ACC112 (cell line): ENCODE measurements at regions not wholly inside any gene's neighbourhood (a gene's known extent, or its start where the extent isn't known, plus 50 kb on each side); places are given as distances from the start of the nearest gene placed in this dataset.

Experiments used
- H2AFZ ChIP-seq: fragments of 200-600 bp; sonication (generic); one replicate; pipeline ENCODE4 v1.6.0; 2017; ENCODE audit warnings: antibody characterized with exemption, low read length; ENCODE audit not compliant: unreplicated experiment
- H3K27ac ChIP-seq: fragments of 200-600 bp; sonication (generic); 2 replicates; pipeline ENCODE4 v1.5.1; 2014; ENCODE audit warnings: low read depth, mild to moderate bottlenecking, antibody characterized with exemption, low read length, moderate library complexity
- H3K27me3 ChIP-seq: fragments of 200-600 bp; sonication (generic); 2 replicates; pipeline ENCODE4 v1.6.1; 2014; ENCODE audit warnings: mild to moderate bottlenecking, antibody characterized with exemption, low read length, moderate library complexity, mixed read lengths; ENCODE audit not compliant: insufficient read depth
- H3K36me3 ChIP-seq: fragments of 200-600 bp; sonication (generic); 2 replicates; pipeline ENCODE4 v1.6.1; 2016; ENCODE audit warnings: mild to moderate bottlenecking, antibody characterized with exemption, low read length, moderate library complexity, mixed read lengths; ENCODE audit not compliant: insufficient read depth
- H3K4me1 ChIP-seq: fragments of 200-600 bp; sonication (generic); one replicate; pipeline ENCODE4 v1.6.1; 2016; ENCODE audit warnings: low read length, mixed read lengths; ENCODE audit not compliant: insufficient read depth, unreplicated experiment, control insufficient read depth
- H3K4me3 ChIP-seq: fragments of 200-600 bp; sonication (generic); 2 replicates; pipeline ENCODE4 v1.5.1; 2014; ENCODE audit warnings: mild to moderate bottlenecking, low read depth, low read length
- H3K79me2 ChIP-seq: fragments of 200-600 bp; sonication (generic); one replicate; pipeline ENCODE4 v1.6.0; 2016; ENCODE audit warnings: low read length; ENCODE audit not compliant: control insufficient read depth, unreplicated experiment, insufficient read depth

DNA sequence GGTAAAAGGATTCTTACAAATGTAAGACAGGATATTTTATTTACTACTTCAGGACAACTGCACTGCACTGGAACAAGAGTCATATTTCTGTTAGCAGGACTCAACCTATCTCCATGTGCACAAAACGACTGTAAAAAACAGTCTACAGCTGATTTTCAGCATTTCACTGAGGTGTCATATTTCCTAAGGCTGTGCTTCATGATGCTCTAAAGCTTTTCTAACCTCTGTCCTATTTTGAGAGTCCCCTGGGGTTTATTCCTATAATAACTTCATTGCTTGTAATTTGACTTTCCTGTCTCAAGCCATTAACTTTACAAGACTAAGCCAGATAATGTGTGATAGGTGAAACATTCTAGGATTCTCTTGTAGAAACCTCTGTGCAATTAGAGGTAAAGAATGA is 472.3 kb downstream of the HINT1 start:
- Histone ChIP-seq H2AFZ (no peak overlapping the region), H3K27ac (no peak overlapping the region), H3K36me3 (no peaks in the 10 kb centered on the region)

DNA sequence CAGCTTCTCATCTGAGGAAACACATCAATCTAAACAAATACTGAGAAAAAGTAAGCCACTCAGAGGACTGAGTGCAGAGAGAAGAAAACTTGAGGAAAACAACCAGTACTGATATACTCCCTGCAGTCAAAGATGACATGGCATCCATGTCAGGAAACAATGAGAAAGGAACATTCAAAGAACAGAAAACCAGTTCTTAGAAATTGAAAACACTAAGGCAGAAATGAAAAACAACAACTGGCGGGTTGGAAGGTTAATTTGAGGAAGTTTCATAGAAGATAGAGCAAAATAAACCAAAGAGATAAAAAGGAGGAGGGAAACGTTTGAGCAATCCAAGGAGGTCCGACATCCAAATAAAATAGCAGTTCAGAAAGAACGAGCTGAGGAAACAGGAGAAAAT is 475.2 kb downstream of the HINT1 start:
- no peak overlapping the region for H2AFZ ChIP-seq
- no peaks in the 10 kb centered on the region for H3K27me3 ChIP-seq
- H3K4me3 ChIP-seq = no peak overlapping the region
- H3K79me2 ChIP-seq = no peaks in the 10 kb centered on the region
- H3K27ac ChIP-seq = no peak overlapping the region
- H3K4me1 ChIP-seq = peaks cover 9% of the 10 kb centered on the region
- no peaks in the 10 kb centered on the region for H3K36me3 ChIP-seq

More for the DNA sequence above, 472.3 kb downstream of the HINT1 start:
- Histone ChIP-seq H3K79me2 (no peaks in the 10 kb centered on the region), H3K27me3 (no peaks in the 10 kb centered on the region), H3K4me3 (no peak overlapping the region), H3K4me1 (peaks cover 9% of the 10 kb centered on the region)

DNA sequence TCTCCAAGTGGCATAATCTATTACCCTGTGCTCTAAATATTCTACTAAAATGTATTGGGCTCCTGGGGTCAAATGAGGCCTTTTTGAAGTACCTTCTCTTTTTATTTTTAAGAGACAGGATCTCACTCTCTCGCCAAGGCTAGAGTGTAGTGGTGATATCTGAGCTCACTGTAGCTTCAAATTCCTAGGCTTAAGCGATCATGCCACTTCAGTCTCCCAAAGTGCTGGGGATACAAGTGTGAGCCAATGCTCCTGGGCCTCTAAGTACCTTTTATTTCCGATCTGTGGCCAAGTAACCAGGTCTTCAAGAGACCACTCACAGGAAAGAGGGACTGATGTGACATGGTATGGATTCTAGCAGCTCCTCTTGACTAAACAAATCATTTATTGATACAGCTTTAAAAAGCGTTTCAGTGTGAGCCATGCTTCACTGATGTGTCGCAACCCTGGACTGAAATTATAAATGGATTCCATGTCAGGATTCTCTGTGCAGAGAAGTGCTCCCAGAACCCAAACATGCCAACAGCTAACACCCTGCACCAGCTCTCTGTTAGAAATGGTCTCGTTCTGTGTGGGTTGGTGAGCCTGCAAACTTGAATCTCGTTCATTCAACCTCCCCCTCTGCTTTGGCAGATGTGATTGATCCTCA is 477.8 kb downstream of the HINT1 start:
- no peak overlapping the region for H3K27ac ChIP-seq

DNA sequence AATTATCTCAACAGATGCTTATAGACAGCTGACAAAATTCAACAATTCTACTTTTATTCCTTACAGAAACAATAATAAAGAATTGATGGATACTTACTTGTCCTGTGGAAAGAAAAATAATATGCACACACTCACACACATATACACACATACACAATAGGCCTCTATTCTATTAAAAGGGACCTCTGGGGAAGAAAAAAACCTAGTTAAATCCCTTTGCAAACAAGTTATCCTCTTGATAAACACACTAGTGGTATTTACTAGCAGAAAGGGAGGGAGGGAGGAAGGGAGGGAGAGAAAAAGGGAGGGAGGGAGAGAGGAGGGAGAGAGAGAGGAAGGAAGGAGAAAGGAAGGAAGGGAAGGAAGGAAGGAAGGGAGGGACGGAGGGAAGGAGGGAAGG is 486.4 kb downstream of the HINT1 start:
- H3K27me3 ChIP-seq = no peaks in the 10 kb centered on the region
- no peaks in the 10 kb centered on the region for H3K4me1 ChIP-seq
- no peak overlapping the region for H3K27ac ChIP-seq
- no peaks in the 10 kb centered on the region for H3K36me3 ChIP-seq
- H3K79me2 ChIP-seq = no peaks in the 10 kb centered on the region
- H3K4me3 ChIP-seq = no peak overlapping the region
- H2AFZ ChIP-seq = no peak overlapping the region

More for the DNA sequence above, 477.8 kb downstream of the HINT1 start:
- Histone ChIP-seq H3K27me3 (no peaks in the 10 kb centered on the region), H3K4me3 (no peak overlapping the region), H3K36me3 (no peaks in the 10 kb centered on the region), H3K79me2 (no peaks in the 10 kb centered on the region), H2AFZ (peak overlapping the region; percentile 3), H3K4me1 (peaks cover 2% of the 10 kb centered on the region)

DNA sequence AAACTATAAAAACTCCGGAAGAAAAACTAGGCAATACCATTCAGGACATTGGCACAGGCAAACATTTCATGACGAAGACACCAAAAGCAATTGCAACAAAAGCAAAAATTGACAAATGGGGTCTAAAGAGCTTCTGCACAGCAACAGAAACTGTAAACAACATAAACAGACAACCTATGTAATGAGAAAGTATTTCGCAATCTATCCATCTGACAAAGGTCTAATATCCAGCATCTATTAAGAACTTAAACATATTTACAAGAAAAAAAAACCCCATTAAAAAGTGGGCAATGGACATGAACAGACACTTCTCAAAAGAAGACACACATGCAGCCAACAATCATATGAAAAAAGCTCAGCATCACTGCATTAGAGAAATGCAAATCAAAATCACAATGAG is 498.6 kb downstream of the HINT1 start:
- Histone ChIP-seq H3K36me3 (no peaks in the 10 kb centered on the region), H3K79me2 (no peaks in the 10 kb centered on the region), H3K27me3 (no peaks in the 10 kb centered on the region), H3K27ac (no peak overlapping the region), H3K4me1 (no peaks in the 10 kb centered on the region), H2AFZ (no peak overlapping the region), H3K4me3 (no peak overlapping the region)

DNA sequence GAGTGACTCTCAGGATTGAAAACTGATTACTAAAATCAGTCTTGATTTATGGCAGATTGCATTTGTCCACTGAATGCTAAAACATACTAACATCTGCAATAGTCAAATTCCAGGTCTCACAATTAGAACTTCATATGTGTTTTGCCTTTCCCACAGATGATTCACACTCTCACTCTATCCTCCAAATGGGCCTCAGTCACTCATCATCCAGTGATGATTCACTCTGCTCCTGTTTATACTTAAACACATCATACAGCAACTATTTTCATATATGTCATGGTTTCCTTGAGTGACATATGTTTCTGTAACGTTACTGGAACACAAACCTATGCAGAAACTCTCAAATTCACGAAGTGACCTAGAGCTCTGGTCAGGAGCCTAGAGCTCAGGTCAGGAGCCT is 512.9 kb downstream of the HINT1 start:
- H3K36me3 ChIP-seq = no peaks in the 10 kb centered on the region
- H3K27ac ChIP-seq = peak overlapping the region; percentile 37
- no peaks in the 10 kb centered on the region for H3K79me2 ChIP-seq

DNA sequence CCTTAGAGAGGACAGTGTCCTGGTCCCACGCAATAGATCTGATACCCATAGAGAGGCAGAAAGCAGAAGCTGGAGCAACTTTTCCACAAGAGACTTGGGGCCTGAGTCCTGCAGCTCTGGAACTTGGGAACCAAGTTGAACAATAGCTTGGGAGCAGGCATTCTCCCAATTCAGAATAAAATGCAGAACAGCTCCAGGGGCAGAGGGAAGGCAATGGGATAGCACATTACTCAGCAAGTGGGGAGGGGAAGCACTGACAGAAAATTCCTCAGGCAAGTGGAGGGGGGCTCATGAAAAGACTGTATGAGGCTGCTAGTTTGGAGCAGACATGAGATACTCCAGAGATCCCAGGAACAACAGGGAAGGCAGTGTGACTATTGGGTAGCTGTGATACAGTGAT is 513.6 kb downstream of the HINT1 start:
- H2AFZ ChIP-seq = no peak overlapping the region

More for the DNA sequence above, 512.9 kb downstream of the HINT1 start:
- Histone ChIP-seq H2AFZ (no peak overlapping the region), H3K27me3 (no peaks in the 10 kb centered on the region; the same call in 1 of the 2 replicates), H3K4me1 (peaks cover 13% of the 10 kb centered on the region), H3K4me3 (no peak overlapping the region)

DNA sequence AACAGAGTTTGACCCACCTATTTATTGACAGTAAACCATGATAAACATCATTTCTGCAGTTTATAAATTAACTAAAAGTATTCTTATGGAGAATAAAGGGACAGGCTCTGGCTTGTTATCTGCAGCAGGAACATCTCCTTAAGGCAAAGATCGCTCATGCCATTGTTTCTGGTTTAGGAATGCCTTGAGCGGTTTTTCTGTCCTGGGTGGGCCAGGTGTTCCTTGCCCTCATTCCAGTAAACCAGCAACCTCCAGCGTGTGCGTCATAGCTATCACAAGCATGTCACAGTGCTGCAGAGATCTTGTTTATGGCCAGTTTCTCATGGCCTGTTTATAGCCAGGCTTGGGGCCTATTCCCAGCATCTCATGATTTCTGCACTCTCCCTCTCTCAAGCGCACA is 521.7 kb downstream of the HINT1 start:
- no peaks in the 10 kb centered on the region for H3K36me3 ChIP-seq
- H3K27me3 ChIP-seq = no peaks in the 10 kb centered on the region
- H2AFZ ChIP-seq = no peak overlapping the region
- H3K27ac ChIP-seq = no peak overlapping the region
- H3K4me1 ChIP-seq = no peaks in the 10 kb centered on the region
- no peaks in the 10 kb centered on the region for H3K79me2 ChIP-seq
- H3K4me3 ChIP-seq = no peak overlapping the region

More for the DNA sequence above, 513.6 kb downstream of the HINT1 start:
- peaks cover 13% of the 10 kb centered on the region for H3K4me1 ChIP-seq
- no peak overlapping the region for H3K4me3 ChIP-seq
- H3K27me3 ChIP-seq = no peaks in the 10 kb centered on the region; the same call in 1 of the 2 replicates
- no peaks in the 10 kb centered on the region for H3K79me2 ChIP-seq
- H3K36me3 ChIP-seq = no peaks in the 10 kb centered on the region
- no peak overlapping the region for H3K27ac ChIP-seq

DNA sequence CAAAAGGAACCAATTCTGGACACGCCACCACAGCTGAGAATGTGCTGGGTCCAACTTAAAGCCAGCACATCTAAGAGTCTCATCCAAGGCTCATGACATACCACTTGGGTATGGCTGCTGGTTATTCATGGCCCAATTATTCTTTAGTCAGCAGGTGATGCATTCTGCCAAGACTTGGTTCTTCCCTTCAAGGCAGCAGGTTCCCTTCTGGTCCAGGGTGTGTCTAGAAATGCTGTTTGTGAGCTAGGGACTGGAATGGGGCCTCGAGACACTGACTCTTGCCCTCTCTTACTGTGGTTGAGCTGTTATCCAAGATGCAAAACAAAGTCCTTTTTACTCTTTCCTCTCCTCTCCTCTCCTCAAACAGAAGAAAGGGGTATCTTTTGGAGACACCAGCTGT is 522.6 kb downstream of the HINT1 start:
- H3K27me3 ChIP-seq = no peaks in the 10 kb centered on the region
- H3K79me2 ChIP-seq = no peaks in the 10 kb centered on the region
- no peak overlapping the region for H3K4me3 ChIP-seq
- H3K36me3 ChIP-seq = no peaks in the 10 kb centered on the region
- no peak overlapping the region for H2AFZ ChIP-seq
- no peak overlapping the region for H3K27ac ChIP-seq
- no peaks in the 10 kb centered on the region for H3K4me1 ChIP-seq

DNA sequence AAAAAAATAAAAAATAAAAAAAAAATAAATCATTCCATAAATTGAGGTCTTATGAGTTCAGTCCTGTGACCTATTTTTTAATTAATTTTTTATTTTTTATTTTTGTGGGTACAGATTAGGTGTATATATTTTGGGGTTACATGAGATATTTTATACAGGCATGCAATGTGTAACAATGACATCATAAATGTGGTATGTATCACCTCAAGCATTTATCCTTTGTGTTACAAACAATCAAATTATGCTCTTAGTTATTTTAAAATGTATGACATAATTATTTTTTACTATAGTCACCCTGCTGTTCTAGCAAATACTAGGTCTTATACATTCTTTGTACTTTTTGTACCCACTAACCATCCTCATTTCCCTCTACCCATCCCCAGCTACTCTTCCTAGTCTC is 537.9 kb downstream of the HINT1 start:
- H3K36me3 ChIP-seq = no peaks in the 10 kb centered on the region
- H2AFZ ChIP-seq = no peak overlapping the region
- no peak overlapping the region for H3K27ac ChIP-seq
- no peaks in the 10 kb centered on the region for H3K4me1 ChIP-seq
- no peaks in the 10 kb centered on the region for H3K79me2 ChIP-seq
- H3K27me3 ChIP-seq = no peaks in the 10 kb centered on the region
- H3K4me3 ChIP-seq = no peak overlapping the region

DNA sequence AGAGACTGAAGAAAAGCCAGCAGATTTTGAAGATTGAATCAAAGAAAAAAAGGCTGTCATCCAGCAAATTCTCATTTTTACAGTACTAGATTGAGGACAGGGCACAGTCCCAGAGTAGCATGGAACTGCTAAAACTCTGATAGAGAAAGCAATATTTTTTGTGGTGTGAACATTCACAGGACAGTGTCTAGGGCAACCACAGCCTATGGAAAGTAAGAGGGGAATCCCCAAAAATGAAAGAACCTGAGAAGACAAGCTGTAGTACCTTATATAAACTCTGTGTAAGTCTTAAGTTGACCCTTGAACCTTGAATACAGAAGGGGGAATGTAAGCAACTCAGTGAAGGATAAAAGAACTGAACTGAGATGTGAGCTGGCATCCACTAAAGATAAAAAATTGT is 540.3 kb downstream of the HINT1 start:
- H3K4me1 ChIP-seq = no peaks in the 10 kb centered on the region
- no peak overlapping the region for H3K27ac ChIP-seq
- no peaks in the 10 kb centered on the region for H3K36me3 ChIP-seq
- H2AFZ ChIP-seq = no peak overlapping the region
- no peaks in the 10 kb centered on the region for H3K79me2 ChIP-seq
- no peaks in the 10 kb centered on the region for H3K27me3 ChIP-seq
- no peak overlapping the region for H3K4me3 ChIP-seq
